Uterus (tissue), 3 donors: ENCODE measurements at regions not wholly inside any gene's neighbourhood (a gene's known extent, or its start where the extent isn't known, plus 50 kb on each side); places are given as distances from the start of the nearest gene placed in this dataset.

Source experiments
- DNase-seq, 2 donors: peaks; one replicate each; pipeline ENCODE4 v3.0.0-alpha.2; 2019 to 2020
- H3K27ac ChIP-seq, 2 donors: fragments of 200-600 bp; sonication (generic); 1 replicate in 1 of 2; 2 replicates in 1 of 2; pipeline ENCODE4 v1.5.1; 2016 to 2018
- H3K27me3 ChIP-seq, 2 donors: fragments of 200-600 bp; sonication (generic); one replicate each; pipeline ENCODE4 v1.5.1; 2018 to 2019; ENCODE audit warnings: control low read depth in 1 of 2
- H3K36me3 ChIP-seq, 2 donors: fragments of 200-600 bp; sonication (generic); one replicate each; pipeline ENCODE4 v1.5.1; 2019; ENCODE audit warnings: control low read depth in 1 of 2
- H3K4me1 ChIP-seq, 2 donors: fragments of 200-600 bp; sonication (generic); one replicate each; pipeline ENCODE4 v1.5.1; 2018 to 2019; ENCODE audit warnings: control low read depth in 1 of 2
- H3K4me3 ChIP-seq, 2 donors: fragments of 200-600 bp; sonication (generic); 1 replicate in 1 of 2; 2 replicates in 1 of 2; pipeline ENCODE4 v1.5.1; 2018 to 2019; ENCODE audit warnings: mild to moderate bottlenecking in 1 of 2
- H3K9me3 ChIP-seq, 2 donors: fragments of 200-600 bp; sonication (generic); one replicate each; pipeline ENCODE4 v1.5.1; 2019; ENCODE audit warnings: control low read depth in 1 of 2
- POLR2A ChIP-seq, 2 donors: fragments of 450-650 bp; IDR thresholded peaks; one replicate each; pipeline ENCODE4 v1.6.1; 2016; ENCODE audit warnings: antibody characterized with exemption in 2 of 2, mild to moderate bottlenecking in 1 of 2, moderate library complexity in 1 of 2
- intact Hi-C: fragments of 100-400 bp; cut with DNase I; formaldehyde crosslinking; loops from one replicate; pipeline ENCODE4 v1.15.1; 2023; ENCODE audit warnings: low total_unique reads
- TF ChIP-seq, protein P1 (sequence below), 4 experiments: fragments of 200-600 bp in 2 of 4; fragments of 450-650 bp in 2 of 4; sonication (generic) in 2 of 4; IDR thresholded peaks; one replicate each; pipeline ENCODE4 v1.5.1; 2016 to 2019; ENCODE audit warnings: antibody characterized with exemption in 4 of 4, mild to moderate bottlenecking in 2 of 4, moderate library complexity in 1 of 4
- donor health status: DM: yes; HTN: yes; CAD: no.

DNA sequence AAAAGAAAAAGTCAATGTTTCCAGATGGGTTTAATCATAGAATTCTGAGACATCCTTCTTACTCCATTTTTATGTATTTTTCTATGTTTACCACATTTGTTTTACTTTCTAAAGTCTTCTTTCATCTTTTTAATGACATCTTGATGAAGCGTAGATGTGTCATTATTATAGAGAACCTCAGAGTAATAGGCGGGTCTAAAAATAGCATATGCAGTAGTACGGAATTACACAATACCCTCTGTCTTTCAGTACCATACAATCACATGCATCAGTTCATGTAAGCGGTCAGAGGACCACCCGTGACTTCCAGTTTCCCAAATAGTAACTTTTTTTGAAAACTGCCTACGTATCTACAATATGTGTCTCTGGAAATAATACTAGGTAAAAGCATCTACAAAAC is 224.0 kb downstream of the PLOD2 start:
- Histone ChIP-seq H3K36me3 (no peaks in the 10 kb centered on the region), H3K9me3 (no peaks in the 10 kb centered on the region), H3K4me3 (no peak overlapping the region), H3K4me1 (no peaks in the 10 kb centered on the region), H3K27ac (no peak overlapping the region), H3K27me3 (no peaks in the 10 kb centered on the region)
- TF ChIP-seq, protein P1, sequence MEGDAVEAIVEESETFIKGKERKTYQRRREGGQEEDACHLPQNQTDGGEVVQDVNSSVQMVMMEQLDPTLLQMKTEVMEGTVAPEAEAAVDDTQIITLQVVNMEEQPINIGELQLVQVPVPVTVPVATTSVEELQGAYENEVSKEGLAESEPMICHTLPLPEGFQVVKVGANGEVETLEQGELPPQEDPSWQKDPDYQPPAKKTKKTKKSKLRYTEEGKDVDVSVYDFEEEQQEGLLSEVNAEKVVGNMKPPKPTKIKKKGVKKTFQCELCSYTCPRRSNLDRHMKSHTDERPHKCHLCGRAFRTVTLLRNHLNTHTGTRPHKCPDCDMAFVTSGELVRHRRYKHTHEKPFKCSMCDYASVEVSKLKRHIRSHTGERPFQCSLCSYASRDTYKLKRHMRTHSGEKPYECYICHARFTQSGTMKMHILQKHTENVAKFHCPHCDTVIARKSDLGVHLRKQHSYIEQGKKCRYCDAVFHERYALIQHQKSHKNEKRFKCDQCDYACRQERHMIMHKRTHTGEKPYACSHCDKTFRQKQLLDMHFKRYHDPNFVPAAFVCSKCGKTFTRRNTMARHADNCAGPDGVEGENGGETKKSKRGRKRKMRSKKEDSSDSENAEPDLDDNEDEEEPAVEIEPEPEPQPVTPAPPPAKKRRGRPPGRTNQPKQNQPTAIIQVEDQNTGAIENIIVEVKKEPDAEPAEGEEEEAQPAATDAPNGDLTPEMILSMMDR (IDR thresholded peaks at IDR 0.05) = no peak
- TF ChIP-seq POLR2A (IDR thresholded peaks at IDR 0.05) = no peak
- intact Hi-C loops = no loop called here
- no peak for DNase-seq

DNA sequence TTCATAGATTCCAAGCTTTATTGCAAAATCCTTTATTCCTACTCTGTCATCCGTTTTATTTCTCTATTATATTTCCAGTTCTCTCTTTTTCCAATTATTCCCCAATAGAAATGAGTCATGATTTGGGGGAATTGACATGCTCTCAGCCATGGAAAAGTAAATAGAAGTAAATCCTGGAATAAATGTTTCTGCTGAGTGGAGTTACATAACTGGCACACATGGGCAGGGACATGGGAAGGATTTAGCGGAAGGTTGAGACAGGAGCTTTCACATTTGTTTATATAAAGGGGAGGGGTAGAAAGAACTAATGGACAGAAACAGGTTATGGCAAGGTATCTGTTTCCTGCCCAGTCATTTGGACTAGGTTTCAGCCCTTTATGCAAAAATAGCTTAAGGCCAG is 221.6 kb downstream of the PLOD2 start:
- intact Hi-C loops = no loop called here
- Histone ChIP-seq H3K4me1 (no peaks in the 10 kb centered on the region), H3K4me3 (no peak overlapping the region), H3K27me3 (no peaks in the 10 kb centered on the region), H3K36me3 (no peaks in the 10 kb centered on the region), H3K9me3 (no peaks in the 10 kb centered on the region), H3K27ac (no peak overlapping the region)
- no peak for DNase-seq
- TF ChIP-seq, protein P1 (IDR thresholded peaks at IDR 0.05) = no peak
- TF ChIP-seq POLR2A (IDR thresholded peaks at IDR 0.05) = no peak

DNA sequence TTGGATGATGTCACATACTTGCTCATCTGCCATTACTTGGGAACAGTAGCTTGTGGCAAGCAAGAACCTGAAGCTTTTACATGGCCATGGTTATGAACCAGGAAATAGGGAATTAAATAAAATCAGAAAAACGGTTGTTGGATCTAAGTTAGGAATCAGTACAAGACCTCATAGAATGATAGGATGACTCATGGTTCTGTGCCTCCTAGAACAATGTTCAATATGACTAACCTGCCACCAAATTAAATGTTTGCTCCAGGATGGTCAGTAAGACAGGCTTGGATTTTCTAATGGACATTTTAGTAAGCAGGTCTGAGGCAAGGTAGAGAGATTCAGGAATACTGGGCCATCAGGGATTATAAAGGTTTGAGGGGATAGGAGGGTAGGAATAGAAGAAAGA is 218.9 kb downstream of the PLOD2 start:
- H3K27ac ChIP-seq = no peak overlapping the region
- DNase-seq = no peak
- H3K9me3 ChIP-seq = no peaks in the 10 kb centered on the region
- no peaks in the 10 kb centered on the region for H3K36me3 ChIP-seq
- no peak for TF ChIP-seq POLR2A (IDR thresholded peaks at IDR 0.05)
- TF ChIP-seq, protein P1 (IDR thresholded peaks at IDR 0.05) = no peak
- intact Hi-C loops = no loop called here
- no peak overlapping the region for H3K4me3 ChIP-seq
- no peaks in the 10 kb centered on the region for H3K4me1 ChIP-seq
- H3K27me3 ChIP-seq = no peaks in the 10 kb centered on the region

GRCh38 chr3:145943952-145944351 is 217.0 kb downstream of the PLOD2 start:
- no peaks in the 10 kb centered on the region for H3K9me3 ChIP-seq
- intact Hi-C loops = no loop called here
- no peaks in the 10 kb centered on the region for H3K4me1 ChIP-seq
- no peak for TF ChIP-seq POLR2A (IDR thresholded peaks at IDR 0.05)
- TF ChIP-seq, protein P1 (IDR thresholded peaks at IDR 0.05) = no peak
- DNase-seq = no peak
- no peaks in the 10 kb centered on the region for H3K27me3 ChIP-seq
- no peak overlapping the region for H3K4me3 ChIP-seq
- H3K36me3 ChIP-seq = no peaks in the 10 kb centered on the region
- H3K27ac ChIP-seq = no peak overlapping the region

DNA sequence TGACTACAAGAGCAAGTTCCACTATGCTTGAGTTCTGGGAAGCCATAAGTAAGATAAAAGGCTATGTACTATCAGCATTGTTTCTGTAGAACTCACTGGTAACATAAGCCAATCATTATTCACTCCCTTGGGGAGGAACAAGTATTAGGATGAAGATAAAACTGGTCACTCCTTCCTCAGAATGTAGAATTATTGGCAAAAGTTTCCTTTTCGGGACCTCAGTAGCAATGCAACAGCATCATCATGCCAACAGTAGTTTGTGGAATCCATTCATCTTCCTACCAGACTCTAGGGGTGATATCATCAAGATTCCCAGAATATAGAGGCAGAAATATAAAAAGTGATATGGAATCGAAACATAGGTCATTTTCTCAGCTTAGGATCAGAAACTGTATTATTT is 209.5 kb downstream of the PLOD2 start:
- Histone ChIP-seq H3K36me3 (no peaks in the 10 kb centered on the region), H3K4me3 (no peak overlapping the region), H3K4me1 (no peaks in the 10 kb centered on the region), H3K27me3 (peaks cover 0 to 3% of the 10 kb centered on the region in 2 donors), H3K27ac (no peak overlapping the region), H3K9me3 (no peaks in the 10 kb centered on the region)
- no peak for DNase-seq
- TF ChIP-seq, protein P1 (IDR thresholded peaks at IDR 0.05) = no peak
- no peak for TF ChIP-seq POLR2A (IDR thresholded peaks at IDR 0.05)
- intact Hi-C loops = no loop called here
